Activated T-cell treated with anti-CD3 and anti-CD28 coated beads for 24 hours (primary cell): ENCODE measurements at regions not wholly inside any gene's neighbourhood (a gene's known extent, or its start where the extent isn't known, plus 50 kb on each side); places are given as distances from the start of the nearest gene placed in this dataset.

Source experiments
- DNase-seq: peaks from one replicate; pipeline ENCODE4 v3.0.0-alpha.2; 2020; ENCODE audit warnings: low read depth

DNA sequence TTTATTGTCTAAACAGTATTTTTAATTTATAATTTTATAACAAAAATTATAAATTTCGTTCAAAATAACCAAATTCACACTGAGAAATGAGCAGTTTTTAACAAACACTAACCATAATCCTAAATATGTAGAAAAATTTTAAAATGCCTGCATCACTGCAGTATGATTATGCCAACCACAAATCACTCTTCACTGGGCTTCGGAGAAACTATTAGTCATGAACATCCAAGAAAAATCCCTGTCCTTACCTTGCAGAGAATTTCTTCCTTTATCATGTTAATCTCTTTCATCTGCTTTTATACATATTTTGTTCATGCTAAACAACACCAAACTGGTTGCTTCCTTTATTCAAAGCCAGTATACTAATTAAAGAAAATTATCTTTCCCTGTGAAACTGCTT lies 511.0 kb upstream of the ALCAM start:
- no peak for DNase-seq

- no peak for DNase-seq
Measured at GRCh38 chr3:104856741-104857140, 510.0 kb upstream of the ALCAM start.

- no peak for DNase-seq
Measured at GRCh38 chr3:104868291-104868690, 498.4 kb upstream of the ALCAM start.

- DNase-seq, result no peak
Measured at GRCh38 chr3:104870276-104870675, 496.4 kb upstream of the ALCAM start.

DNA sequence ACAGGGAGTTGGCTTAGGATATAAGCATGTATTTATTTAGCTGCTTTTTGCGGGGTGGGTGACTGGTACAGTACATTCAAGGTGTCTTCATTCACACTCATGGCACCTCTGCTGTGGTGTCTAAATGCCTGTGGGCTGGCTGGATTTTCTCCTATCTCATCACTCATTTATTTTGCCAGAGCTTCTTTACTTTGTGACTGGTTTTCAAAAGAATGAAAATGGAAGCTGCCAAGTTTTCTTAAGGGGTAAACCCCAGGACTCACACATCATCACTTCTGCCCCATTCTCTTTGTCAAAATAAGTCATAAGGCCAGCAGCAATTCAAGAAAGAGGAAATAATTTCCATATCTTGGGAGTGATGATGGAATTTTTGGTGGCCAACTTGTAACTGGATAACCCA lies 493.4 kb upstream of the ALCAM start:
- DNase-seq, result no peak

GRCh38 chr3:104878395-104878794 lies 488.3 kb upstream of the ALCAM start:
- no peak for DNase-seq

DNA sequence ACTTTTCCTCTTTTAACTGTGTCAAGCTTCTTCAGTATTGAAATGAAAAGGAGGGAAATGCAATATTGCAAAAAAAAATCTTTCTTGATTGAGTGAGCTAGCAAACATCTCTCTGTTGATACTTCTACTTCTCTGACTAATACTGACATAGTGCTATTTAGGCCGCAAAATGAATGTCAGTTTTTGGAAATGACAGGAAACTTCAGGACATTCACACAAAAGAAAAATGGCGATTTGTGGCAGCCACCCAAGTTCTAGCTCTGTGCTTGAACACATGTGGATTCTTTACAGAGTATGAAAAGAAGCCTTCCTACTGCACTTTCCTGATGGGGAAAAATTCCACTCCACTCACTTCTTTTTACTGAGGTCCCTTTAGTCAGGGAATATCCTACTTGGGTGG lies 486.8 kb upstream of the ALCAM start:
- no peak for DNase-seq

DNA sequence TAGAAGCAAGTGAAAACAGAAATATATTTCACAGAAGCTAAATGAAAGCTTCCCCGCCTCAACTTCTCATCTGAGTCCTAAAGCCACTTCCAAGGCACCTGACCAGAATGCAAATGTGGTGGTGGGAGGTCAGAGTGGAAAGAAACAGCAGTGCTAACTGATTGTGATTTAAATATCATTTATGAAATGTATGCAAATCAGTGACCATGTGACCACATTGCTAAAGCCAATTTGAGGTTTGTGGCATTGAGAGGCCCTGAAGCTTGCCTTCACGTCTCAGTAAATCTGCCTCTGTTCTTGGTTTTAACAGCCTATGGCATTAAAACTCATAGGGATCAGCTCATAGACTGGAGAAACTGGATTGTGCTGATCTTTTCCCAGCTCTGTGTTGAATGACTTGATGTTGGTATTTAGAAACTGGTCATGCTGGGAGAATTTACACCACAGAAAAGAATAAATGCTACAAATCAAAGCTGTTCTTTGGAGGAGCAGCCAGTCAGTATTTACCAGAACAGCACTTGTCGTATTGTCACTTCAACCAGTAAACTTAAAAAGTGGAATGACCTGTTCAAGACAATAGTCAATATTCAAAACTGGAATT lies 481.4 kb upstream of the ALCAM start:
- no peak for DNase-seq

- DNase-seq, result no peak
Measured at GRCh38 chr3:104886220-104886995, 480.3 kb upstream of the ALCAM start.

DNA sequence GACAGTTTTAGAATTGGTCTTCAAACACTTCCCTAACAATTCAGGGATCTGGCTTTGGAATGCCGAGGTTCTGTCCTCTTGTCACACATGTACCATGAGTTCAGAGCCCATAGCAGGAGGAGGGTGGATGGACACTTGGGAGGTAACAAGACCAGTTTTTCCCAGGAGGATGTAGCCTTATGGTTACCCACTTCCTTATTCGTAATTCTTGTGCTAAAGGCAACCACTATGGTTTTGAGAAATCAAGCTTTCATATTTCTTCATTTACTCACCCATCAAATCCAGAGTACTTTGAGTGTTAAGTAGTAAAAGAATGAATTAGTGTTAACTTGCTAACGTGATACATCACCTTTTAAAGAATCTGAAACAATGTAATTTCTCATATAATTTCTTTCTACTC lies 479.6 kb upstream of the ALCAM start:
- no peak for DNase-seq

DNA sequence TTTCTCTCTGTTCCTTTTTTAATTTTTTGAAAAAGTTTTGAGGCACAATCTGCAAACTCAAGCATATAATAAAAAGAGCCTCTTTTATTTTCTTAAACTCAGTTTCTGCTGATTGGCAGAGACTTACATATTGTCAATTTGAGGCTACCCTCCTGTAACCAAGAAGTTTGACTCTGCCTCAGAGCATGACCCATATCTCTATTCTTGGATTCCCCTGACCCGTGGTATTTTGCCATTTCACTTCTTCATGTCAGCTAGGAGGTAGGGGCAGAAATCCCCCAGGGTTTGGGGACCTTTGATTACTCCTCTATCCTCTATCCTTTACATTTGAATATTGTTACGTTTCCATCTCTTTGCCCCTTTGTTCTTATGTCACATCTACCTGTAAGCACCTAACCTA lies 479.1 kb upstream of the ALCAM start:
- DNase-seq, result no peak

DNA sequence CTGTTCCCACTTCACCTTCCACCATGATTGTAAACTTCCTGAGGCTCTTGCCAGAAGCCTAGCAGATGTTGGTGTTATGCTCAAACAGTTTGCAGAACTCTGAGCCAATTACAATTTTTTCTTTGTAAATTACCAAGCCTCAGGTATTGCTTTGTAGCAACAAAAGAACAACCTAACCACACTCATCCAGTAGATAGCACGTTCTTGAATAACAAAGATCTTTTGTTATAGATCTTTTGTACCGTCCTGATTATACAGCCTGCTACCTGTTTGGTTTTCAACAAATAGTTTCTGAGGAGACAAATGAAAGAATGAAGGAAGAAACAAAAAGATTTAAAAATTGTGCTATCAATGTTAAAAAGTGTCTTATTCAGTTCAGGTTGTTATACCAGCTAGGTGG lies 474.7 kb upstream of the ALCAM start:
- DNase-seq, result no peak

- DNase-seq, result no peak
Measured at GRCh38 chr3:104896624-104897023, 470.1 kb upstream of the ALCAM start.

DNA sequence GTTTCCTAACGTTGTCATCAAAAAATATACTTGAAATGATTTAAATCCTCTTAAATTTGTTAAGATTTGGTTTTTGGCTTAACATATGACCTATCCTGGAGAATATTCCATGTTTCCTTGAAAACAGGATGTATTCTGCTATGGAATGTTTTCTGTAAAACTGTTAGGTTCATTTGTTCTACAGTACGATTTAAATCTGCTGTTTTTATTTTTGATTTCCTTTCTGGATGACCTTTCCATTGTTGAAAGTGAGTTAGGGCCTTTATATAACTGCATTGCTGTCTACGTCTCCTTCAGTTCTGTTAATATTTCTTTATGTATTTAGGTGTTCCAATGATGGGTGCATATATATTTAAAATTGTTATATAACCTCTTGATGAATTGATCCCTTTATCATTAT lies 465.3 kb upstream of the ALCAM start:
- no peak for DNase-seq

DNA sequence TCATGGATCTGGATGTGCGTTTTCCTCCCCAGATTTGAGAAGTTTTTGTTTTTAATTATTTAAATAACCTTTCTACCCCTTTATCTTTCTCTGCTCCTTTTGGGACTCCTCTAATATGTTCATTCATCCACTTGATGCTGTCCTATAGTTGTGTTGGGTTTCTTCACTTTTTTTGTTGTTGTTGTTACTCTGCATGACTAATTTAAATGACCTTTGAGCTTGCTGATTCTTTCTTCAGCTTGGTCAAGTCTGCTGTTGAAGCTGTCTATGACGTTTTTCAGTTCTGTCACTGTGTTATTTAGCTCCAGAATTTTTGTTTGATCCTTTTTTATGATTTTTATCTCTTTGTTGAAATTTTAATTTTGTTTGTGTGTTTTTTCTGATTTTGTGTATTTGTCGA lies 463.6 kb upstream of the ALCAM start:
- no peak for DNase-seq

DNA sequence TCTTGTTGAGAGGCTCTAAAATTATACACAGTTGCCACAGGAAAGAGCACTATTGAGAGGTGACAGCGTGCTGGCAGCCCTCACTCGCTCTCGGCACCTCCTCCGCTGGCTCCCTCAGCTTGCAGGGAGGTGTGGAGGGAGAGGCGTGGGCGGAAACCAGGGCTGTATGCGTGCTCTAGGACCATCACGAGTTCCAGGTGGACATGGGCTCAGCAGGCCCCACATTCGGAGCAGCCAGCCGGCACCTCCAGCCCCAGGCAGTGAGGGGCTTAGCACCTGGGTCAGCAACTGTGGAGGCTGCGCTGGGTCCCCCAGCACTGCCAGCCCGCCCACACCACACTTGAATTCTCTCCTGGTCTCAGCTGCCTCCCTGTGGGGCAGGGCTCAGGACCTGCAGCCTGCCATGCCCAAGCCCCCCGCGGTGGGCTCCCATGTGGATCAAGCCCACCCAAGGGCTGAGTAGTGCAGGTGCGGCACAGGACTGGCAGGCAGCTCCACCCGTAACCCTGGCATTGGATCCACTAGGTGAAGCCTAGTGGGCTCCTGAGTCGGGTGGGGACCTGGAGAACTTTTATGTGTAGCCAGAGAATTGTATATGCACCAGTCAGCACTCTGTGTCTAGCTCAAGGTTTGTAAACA lies 460.6 kb upstream of the ALCAM start:
- no peak for DNase-seq

GRCh38 chr3:104907507-104907906 lies 459.2 kb upstream of the ALCAM start:
- DNase-seq, result no peak

GRCh38 chr3:104908761-104909160 lies 457.9 kb upstream of the ALCAM start:
- no peak for DNase-seq

GRCh38 chr3:104909198-104909597 lies 457.5 kb upstream of the ALCAM start:
- DNase-seq, result no peak

GRCh38 chr3:104909721-104910120 lies 457.0 kb upstream of the ALCAM start:
- DNase-seq, result no peak

DNA sequence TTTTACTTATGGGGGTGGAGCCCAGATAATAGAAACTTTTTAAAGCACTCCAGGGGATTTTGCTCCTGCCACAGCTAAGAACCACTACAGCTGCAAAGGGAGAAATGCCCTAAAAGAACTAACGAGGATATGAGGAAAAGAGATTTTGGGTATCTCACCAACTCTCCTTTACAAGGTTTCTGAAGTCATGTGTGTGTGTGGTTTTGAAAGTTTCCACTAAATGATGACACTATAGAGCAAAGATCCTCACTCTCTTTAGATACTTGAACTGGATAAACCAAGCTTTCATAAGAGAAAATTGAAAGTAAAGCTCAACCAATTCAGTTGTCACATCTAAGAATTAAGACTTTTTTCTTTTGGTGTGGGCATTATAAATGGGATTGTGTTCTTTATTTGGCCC lies 455.3 kb upstream of the ALCAM start:
- DNase-seq, result no peak

DNA sequence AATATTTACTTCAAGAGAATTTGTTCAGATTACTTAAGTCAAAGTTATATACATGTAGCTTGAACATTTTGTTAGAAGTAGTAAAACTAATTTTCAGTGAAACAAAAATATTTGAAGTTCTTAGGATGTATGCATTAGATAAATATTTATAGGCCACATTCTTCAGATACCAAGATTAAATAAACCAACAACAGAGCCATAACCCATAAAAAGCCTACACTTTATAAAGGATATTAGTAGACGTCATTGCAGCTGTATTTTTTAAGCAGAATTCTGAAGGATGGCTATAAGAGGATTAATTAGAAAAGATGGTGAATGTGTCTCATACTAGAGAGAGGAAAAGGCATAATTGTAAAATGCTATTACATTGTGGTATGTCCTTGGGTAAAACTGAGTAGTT lies 449.7 kb upstream of the ALCAM start:
- no peak for DNase-seq

DNA sequence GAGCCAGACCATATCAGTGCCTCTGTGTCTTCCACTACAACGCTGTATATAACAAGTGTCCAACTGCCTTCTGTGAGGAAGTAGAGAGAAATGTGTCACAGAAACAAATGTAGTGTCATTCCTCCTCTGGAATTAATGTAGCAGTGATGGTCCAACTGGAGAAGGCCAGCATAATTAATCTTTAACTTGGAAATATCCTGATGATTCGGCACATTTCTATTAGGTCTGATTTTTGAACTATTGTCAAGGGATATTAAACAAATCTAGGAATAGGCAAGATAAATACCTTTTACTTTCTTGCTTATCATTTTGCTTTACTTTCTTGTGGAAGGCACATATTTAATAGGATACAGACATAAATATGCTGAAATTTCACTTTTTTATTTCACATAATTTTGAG lies 446.2 kb upstream of the ALCAM start:
- DNase-seq, result no peak

DNA sequence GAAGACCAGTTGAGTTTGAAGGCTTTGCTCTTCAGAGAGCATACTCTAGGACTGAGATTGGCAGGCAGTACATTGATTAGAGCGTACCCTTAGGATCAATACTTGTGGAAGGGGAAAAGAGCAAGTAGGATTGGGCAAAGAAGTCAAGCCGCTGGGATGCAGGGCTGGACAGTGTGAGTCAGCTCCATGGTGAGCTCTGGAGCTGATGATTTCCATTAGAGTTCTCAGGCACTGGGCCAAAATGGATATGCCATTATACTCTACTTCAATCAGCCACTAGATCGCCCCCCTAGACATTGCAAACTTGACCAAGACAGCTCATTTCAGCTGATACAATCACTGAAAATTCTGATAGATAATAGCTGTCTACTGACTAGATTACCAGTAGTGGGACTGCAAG lies 432.7 kb upstream of the ALCAM start:
- no peak for DNase-seq
